ENCODE measurements at regions not wholly inside any gene's neighbourhood (a gene's known extent, or its start where the extent isn't known, plus 50 kb on each side); places are given as distances from the start of the nearest gene placed in this dataset.

GRCh38 chr6:27772261-27773001, 139.8 kb downstream of the OR2B2 start (continued):
- TF ChIP-seq HES4 (CRISPR knock-in tag; IDR thresholded peaks at IDR 0.05; ENCODE audit: borderline replicate concordance) (peak; percentile 72; the same call in 1 of the 2 replicates), ZHX2 (IDR thresholded peaks at IDR 0.05; ENCODE audit: low read depth) (peak; percentile 64; the same call in 1 of the 2 replicates), ZHX2 (CRISPR knock-in tag; IDR thresholded peaks at IDR 0.05; ENCODE audit: borderline replicate concordance) (no peak), FOXA1 (IDR thresholded peaks at IDR 0.05) (no peak), FOXA1 (CRISPR knock-in tag; IDR thresholded peaks at IDR 0.05) (peak; percentile 60), RCOR2 (CRISPR knock-in tag; IDR thresholded peaks at IDR 0.05) (peak; percentile 76), PLSCR1 (CRISPR knock-in tag; IDR thresholded peaks at IDR 0.05; ENCODE audit: borderline replicate concordance) (no peak), ZBTB7A (CRISPR knock-in tag; IDR thresholded peaks at IDR 0.05) (no peak; the same call in 1 of the 2 replicates), MED13 (CRISPR knock-in tag; IDR thresholded peaks at IDR 0.05) (no peak), BATF2 (CRISPR knock-in tag; IDR thresholded peaks at IDR 0.05) (no peak), ZNF260 (CRISPR knock-in tag; IDR thresholded peaks at IDR 0.05; ENCODE audit: borderline replicate concordance, low read depth) (no peak), ELF4 (CRISPR knock-in tag; IDR thresholded peaks at IDR 0.05; ENCODE audit: borderline replicate concordance) (no peak), ZSCAN21 (CRISPR knock-in tag; IDR thresholded peaks at IDR 0.05; ENCODE audit: borderline replicate concordance) (peak; percentile 76; the same call in 1 of the 2 replicates), ZNF547 (CRISPR knock-in tag; IDR thresholded peaks at IDR 0.05) (peak; percentile 81; the same call in 1 of the 2 replicates), FOXO1 (CRISPR knock-in tag; IDR thresholded peaks at IDR 0.05) (peak; percentile 69), CREBL2 (CRISPR knock-in tag; IDR thresholded peaks at IDR 0.05; ENCODE audit: borderline replicate concordance) (no peak), HBP1 (CRISPR knock-in tag; IDR thresholded peaks at IDR 0.05; ENCODE audit: low read depth) (no peak)

Data from HepG2 (cell line).